ENCODE measurements at regions not wholly inside any gene's neighbourhood (a gene's known extent, or its start where the extent isn't known, plus 50 kb on each side); places are given as distances from the start of the nearest gene placed in this dataset.

GRCh38 chr16:86681031-86681756, 102.8 kb downstream of the FOXL1 start:
- TF ChIP-seq POLR2AphosphoS5 (IDR thresholded peaks at IDR 0.05; ENCODE audit: low read depth, low read length) (no peak), REST (IDR thresholded peaks at IDR 0.05; ENCODE audit: insufficient read depth in 1 of 2, low read depth in 2 of 2, low read length in 2 of 2) (no peak), TAF1 (IDR thresholded peaks at IDR 0.05; ENCODE audit: borderline replicate concordance, insufficient read depth, low read length) (no peak), FOXP2 (optimal IDR thresholded peaks at IDR 0.05; ENCODE audit: borderline replicate concordance, extremely low read depth, extremely low read length, insufficient read depth) (no peak)
